ENCODE measurements at regions not wholly inside any gene's neighbourhood (a gene's known extent, or its start where the extent isn't known, plus 50 kb on each side); places are given as distances from the start of the nearest gene placed in this dataset.

- WGBS, 2 donors (ENCODE audit: low coverage in 1 of 2), result 78 to 82% methylated on average over 6 of the region's 6 CpGs
- Histone ChIP-seq H3K4me1 (peaks cover 0 to 11% (median 2%) of the 10 kb centered on the region in 4 donors), H3K4me3 (no peak overlapping the region), H3K36me3 (no peaks in the 10 kb centered on the region), H3K27ac (no peak overlapping the region), H3K9me3 (no peaks in the 10 kb centered on the region), H3K27me3 (no peaks in the 10 kb centered on the region)
- in situ Hi-C loops (cut with MboI; ENCODE audit: low pct_ligation_motif_present in 1 of 4, low pct_unique_long_range_greater_than_20kb in 1 of 4, low sequenced_read_pairs in 3 of 4) (no loop called here), intact Hi-C loops (cut with DNase I; ENCODE audit: low total_unique reads) (no loop called here)
- TF ChIP-seq CTCF (IDR thresholded peaks at IDR 0.05) (no peak), POLR2A (IDR thresholded peaks at IDR 0.05) (no peak)
- no peak for DNase-seq
Measured at GRCh38 chr6:16837217-16837972, 76.1 kb upstream of the ATXN1 start.

DNA sequence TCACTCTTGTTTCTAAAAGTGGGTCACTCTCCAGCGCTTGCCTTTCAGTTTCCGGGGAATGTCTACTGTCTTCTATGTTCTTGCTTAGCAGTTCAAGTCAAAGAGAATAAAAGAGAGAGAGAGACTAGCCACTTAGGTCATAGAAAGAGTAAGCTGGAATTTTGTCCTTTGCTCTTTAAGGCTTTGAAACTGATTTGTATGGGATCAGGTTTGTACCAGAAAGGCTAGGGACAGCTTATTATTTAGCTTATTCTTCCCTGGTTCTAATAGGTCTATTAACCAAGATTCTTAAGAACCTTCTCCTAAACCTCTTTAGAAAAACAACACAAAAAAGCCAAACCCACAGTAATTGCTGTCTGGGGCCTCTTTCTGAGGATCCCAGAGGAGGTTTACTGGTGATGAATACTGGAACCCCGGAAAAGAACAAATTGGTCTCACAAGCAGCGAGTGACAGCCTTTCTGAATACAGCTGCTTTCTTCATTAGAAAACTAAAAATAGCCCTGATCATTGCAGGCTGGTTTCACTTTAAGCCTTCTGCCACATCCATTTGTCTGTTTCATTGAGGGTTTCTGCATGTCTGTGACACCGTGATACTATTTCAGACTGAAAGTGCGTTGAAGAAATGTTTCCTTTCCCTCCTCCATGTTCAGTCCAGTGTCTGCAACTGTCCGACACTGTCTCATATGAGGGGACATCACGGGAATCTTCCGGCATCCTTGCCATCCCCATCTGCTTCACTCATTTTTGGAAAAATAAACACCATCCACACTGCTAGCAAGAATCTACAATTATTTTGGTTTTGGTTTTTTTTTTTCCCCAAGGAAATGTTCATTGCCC is 75.1 kb upstream of the ATXN1 start:
- no peaks in the 10 kb centered on the region for H3K36me3 ChIP-seq
- H3K9me3 ChIP-seq, result no peaks in the 10 kb centered on the region
- 59 to 60% methylated on average over 9 of the region's 9 CpGs for WGBS, 2 donors (ENCODE audit: low coverage in 1 of 2)
- H3K4me3 ChIP-seq, result peak overlapping the region in 1 of 4 donors; percentile 18
- H3K27ac ChIP-seq, result peak overlapping the region in 2 of 4 donors; percentile 18 to 22
- in situ Hi-C loops (cut with MboI; ENCODE audit: low pct_ligation_motif_present in 1 of 4, low pct_unique_long_range_greater_than_20kb in 1 of 4, low sequenced_read_pairs in 3 of 4) (no loop called here), intact Hi-C loops (cut with DNase I; ENCODE audit: low total_unique reads) (no loop called here)
- no peaks in the 10 kb centered on the region for H3K27me3 ChIP-seq
- DNase-seq, result no peak
- TF ChIP-seq POLR2AphosphoS5 (IDR thresholded peaks at IDR 0.05) (no peak), POLR2A (IDR thresholded peaks at IDR 0.05) (no peak), EP300 (IDR thresholded peaks at IDR 0.05; ENCODE audit: low read depth) (no peak), CTCF (IDR thresholded peaks at IDR 0.05) (no peak)
- peaks cover 0 to 11% (median 2%) of the 10 kb centered on the region in 4 donors for H3K4me1 ChIP-seq

GRCh38 chr6:16834242-16834641 is 73.0 kb upstream of the ATXN1 start:
- Histone ChIP-seq H3K27ac (no peak overlapping the region), H3K36me3 (no peaks in the 10 kb centered on the region), H3K27me3 (no peaks in the 10 kb centered on the region), H3K4me3 (no peak overlapping the region), H3K9me3 (no peaks in the 10 kb centered on the region), H3K4me1 (peaks cover 0 to 11% (median 2%) of the 10 kb centered on the region in 4 donors)
- in situ Hi-C loops (cut with MboI; ENCODE audit: low pct_ligation_motif_present in 1 of 4, low pct_unique_long_range_greater_than_20kb in 1 of 4, low sequenced_read_pairs in 3 of 4), result no loop called here
- WGBS, 2 donors (ENCODE audit: low coverage in 1 of 2), result 64 to 87% methylated on average over 2 to 3 of the region's 3 CpGs
- TF ChIP-seq EP300 (IDR thresholded peaks at IDR 0.05; ENCODE audit: low read depth) (no peak), POLR2AphosphoS5 (IDR thresholded peaks at IDR 0.05) (no peak), CTCF (IDR thresholded peaks at IDR 0.05) (no peak), POLR2A (IDR thresholded peaks at IDR 0.05) (no peak)
- intact Hi-C loops (cut with DNase I; ENCODE audit: low total_unique reads), result no loop called here
- DNase-seq, result no peak

GRCh38 chr6:16832721-16833120 is 71.5 kb upstream of the ATXN1 start:
- intact Hi-C loops (cut with DNase I; ENCODE audit: low total_unique reads) (no loop called here), in situ Hi-C loops (cut with MboI; ENCODE audit: low pct_ligation_motif_present in 1 of 4, low pct_unique_long_range_greater_than_20kb in 1 of 4, low sequenced_read_pairs in 3 of 4) (no loop called here)
- no peak for DNase-seq
- H3K36me3 ChIP-seq, result no peaks in the 10 kb centered on the region
- no peak overlapping the region for H3K27ac ChIP-seq
- H3K4me1 ChIP-seq, result peaks cover 0 to 11% (median 2%) of the 10 kb centered on the region in 4 donors
- H3K4me3 ChIP-seq, result no peak overlapping the region
- no peaks in the 10 kb centered on the region for H3K27me3 ChIP-seq
- WGBS, 2 donors (ENCODE audit: low coverage in 1 of 2), result 87 to 96% methylated on average over 4 to 6 of the region's 6 CpGs
- no peaks in the 10 kb centered on the region for H3K9me3 ChIP-seq
- TF ChIP-seq POLR2A (IDR thresholded peaks at IDR 0.05) (no peak), EP300 (IDR thresholded peaks at IDR 0.05; ENCODE audit: low read depth) (no peak), POLR2AphosphoS5 (IDR thresholded peaks at IDR 0.05) (no peak), CTCF (IDR thresholded peaks at IDR 0.05) (no peak)
